Lung (tissue), 11 donors: ENCODE measurements at regions not wholly inside any gene's neighbourhood (a gene's known extent, or its start where the extent isn't known, plus 50 kb on each side); places are given as distances from the start of the nearest gene placed in this dataset.

Experiments
- ATAC-seq: fragments of 200-7000 bp; cut with Tn5 transposase; one replicate; pipeline ENCODE4 v1.9.1; 2020; ENCODE audit warnings: moderate number of reproducible peaks; ENCODE audit not compliant: insufficient read depth, low FRiP score
- DNase-seq, 3 donors: peaks; one replicate each; pipeline ENCODE4 v3.0.0-alpha.2; 2013 to 2017
- H3K27ac ChIP-seq, 2 donors: one replicate each; pipeline ENCODE4 v1.5.1; 2013; ENCODE audit warnings: mild to moderate bottlenecking in 2 of 2, moderate library complexity in 2 of 2, control low read depth in 1 of 2, inconsistent platforms in 1 of 2, low read depth in 1 of 2, low read length in 1 of 2
- H3K27me3 ChIP-seq, 3 donors: one replicate each; pipeline ENCODE4 v1.5.1; 2013; ENCODE audit warnings: low read length in 2 of 3; ENCODE audit not compliant: control insufficient read depth in 3 of 3, insufficient read depth in 3 of 3
- H3K36me3 ChIP-seq, 4 donors: one replicate each; pipeline ENCODE4 v1.5.1; 2013; ENCODE audit warnings: low read length in 4 of 4, mild to moderate bottlenecking in 1 of 4, moderate library complexity in 1 of 4; ENCODE audit not compliant: control insufficient read depth in 4 of 4, insufficient read depth in 4 of 4
- H3K4me1 ChIP-seq, 5 donors: one replicate each; pipeline ENCODE4 v1.5.1; 2013; ENCODE audit warnings: low read length in 5 of 5, mild to moderate bottlenecking in 2 of 5, moderate library complexity in 1 of 5; ENCODE audit not compliant: control insufficient read depth in 5 of 5, insufficient read depth in 5 of 5
- H3K4me3 ChIP-seq: one replicate; pipeline ENCODE4 v1.5.1; 2013; ENCODE audit warnings: mild to moderate bottlenecking, control low read depth, moderate library complexity
- H3K9ac ChIP-seq, 2 donors: one replicate each; pipeline ENCODE4 v1.5.1; 2013; ENCODE audit warnings: low read length in 2 of 2, control low read depth in 1 of 2; ENCODE audit not compliant: insufficient read depth in 1 of 2
- H3K9me3 ChIP-seq, 4 donors: one replicate each; pipeline ENCODE4 v1.5.1; 2013; ENCODE audit warnings: low read length in 3 of 4, mild to moderate bottlenecking in 1 of 4, moderate library complexity in 1 of 4; ENCODE audit not compliant: control insufficient read depth in 4 of 4, insufficient read depth in 3 of 4
- CTCF ChIP-seq: IDR thresholded peaks from 2 replicates; pipeline ENCODE4 v1.5.1; 2012; ENCODE audit warnings: mild to moderate bottlenecking; ENCODE audit errors: control extremely low read depth, extremely low read depth
- WGBS, 2 donors: extraction: QIAGEN DNeasy Blood & Tissue Kit; methylation state at CpG; one replicate each; pipeline ENCODE4 v1.1.7; 2013; 5-methylcytosine and 5-hydroxymethylcytosine counted together
- donor health status: control.
- donor health status: control.
- donor health status: Bipolar disorder and iron deficiency.
- donor health status: healthy.
- donor health status: DM: yes; HTN: yes; CAD: no.

GRCh38 chr19:30679153-30679702 is 307.0 kb downstream of the ZNF536 start:
- H3K9me3 ChIP-seq, result no peaks in the 10 kb centered on the region
- H3K4me3 ChIP-seq, result no peak overlapping the region
- 63 to 71% methylated on average over 16 of the region's 16 CpGs for WGBS, 2 donors
- H3K9ac ChIP-seq, result no peak overlapping the region
- no peaks in the 10 kb centered on the region for H3K36me3 ChIP-seq
- peaks cover 0 to 13% (median 2%) of the 10 kb centered on the region in 5 donors for H3K4me1 ChIP-seq
- DNase-seq, result no peak
- ATAC-seq, result no peak
- no peak overlapping the region for H3K27ac ChIP-seq
- no peak for TF ChIP-seq CTCF
- peaks cover 0 to 3% (median 0%) of the 10 kb centered on the region in 3 donors for H3K27me3 ChIP-seq

- DNase-seq (no peak), ATAC-seq (no peak)
- H3K9me3 ChIP-seq, result no peaks in the 10 kb centered on the region
- no peaks in the 10 kb centered on the region for H3K36me3 ChIP-seq
- TF ChIP-seq CTCF, result no peak
- peaks cover 0 to 9% (median under 1%) of the 10 kb centered on the region in 5 donors for H3K4me1 ChIP-seq
- peaks cover 0 to 3% (median 0%) of the 10 kb centered on the region in 3 donors for H3K27me3 ChIP-seq
- no peak overlapping the region for H3K9ac ChIP-seq
- no peak overlapping the region for H3K27ac ChIP-seq
- WGBS, 2 donors, result 89 to 94% methylated on average over 10 of the region's 10 CpGs
- H3K4me3 ChIP-seq, result no peak overlapping the region
Measured at GRCh38 chr19:30678168-30678567, 306.0 kb downstream of the ZNF536 start.

GRCh38 chr19:30677702-30678101 is 305.5 kb downstream of the ZNF536 start:
- 75 to 80% methylated on average over 6 of the region's 6 CpGs for WGBS, 2 donors
- DNase-seq (no peak), ATAC-seq (no peak)
- TF ChIP-seq CTCF, result no peak
- no peaks in the 10 kb centered on the region for H3K9me3 ChIP-seq
- H3K27me3 ChIP-seq, result peaks cover 0 to 3% (median 0%) of the 10 kb centered on the region in 3 donors
- no peak overlapping the region for H3K4me3 ChIP-seq
- no peak overlapping the region for H3K27ac ChIP-seq
- H3K4me1 ChIP-seq, result peaks cover 0 to 6% (median 0%) of the 10 kb centered on the region in 5 donors
- H3K36me3 ChIP-seq, result no peaks in the 10 kb centered on the region
- no peak overlapping the region for H3K9ac ChIP-seq
